Stimulated activated CD8-positive, alpha-beta memory T cell treated with anti-CD3 and anti-CD28 coated beads, Interleukin-7, amount 100 ng/mL, for 4 hours (primary cell): ENCODE measurements at regions not wholly inside any gene's neighbourhood (a gene's known extent, or its start where the extent isn't known, plus 50 kb on each side); places are given as distances from the start of the nearest gene placed in this dataset.
"Not testable (repeated sequence)": the region's sequence is repeated elsewhere in the genome, so short reads cannot be mapped to it uniquely, and the experiment has no call there.

Experiments
- DNase-seq, 2 donors: peaks; one replicate each; pipeline ENCODE4 v3.0.0-alpha.2; 2020; ENCODE audit warnings: low read depth in 2 of 2

DNA sequence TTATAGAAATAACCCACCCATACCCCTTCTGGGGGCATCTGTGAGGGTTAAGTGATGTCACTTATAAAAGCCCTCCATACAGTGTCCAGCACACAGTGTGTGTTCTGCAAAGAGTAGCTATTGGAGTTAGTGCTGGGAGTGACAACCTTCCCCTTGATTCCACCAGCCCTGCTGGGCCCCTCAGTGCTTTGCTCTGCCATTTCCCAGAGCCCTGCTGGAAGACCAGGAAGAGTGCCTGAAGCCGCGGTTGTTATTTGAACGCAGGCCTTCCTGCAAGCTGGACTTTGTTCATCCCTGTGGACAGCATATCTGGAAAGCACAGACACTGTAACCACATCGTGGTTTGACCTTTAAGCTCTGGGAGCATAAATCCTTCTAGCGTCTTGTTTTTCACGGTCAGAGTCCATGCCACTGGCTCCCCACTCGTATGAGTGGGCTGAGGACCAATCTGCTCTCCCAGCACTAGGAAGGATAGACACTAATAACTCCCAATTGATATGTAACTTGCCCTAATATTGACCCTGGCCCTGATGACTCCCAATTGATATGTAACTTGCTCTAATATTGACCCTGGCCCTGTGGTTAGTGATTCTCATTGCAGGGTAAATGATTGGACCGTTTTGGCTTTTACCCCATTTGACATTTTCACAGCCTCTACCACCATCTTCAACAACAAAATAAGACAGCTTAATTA lies 297.1 kb upstream of the MAF start:
- no peak for DNase-seq

DNA sequence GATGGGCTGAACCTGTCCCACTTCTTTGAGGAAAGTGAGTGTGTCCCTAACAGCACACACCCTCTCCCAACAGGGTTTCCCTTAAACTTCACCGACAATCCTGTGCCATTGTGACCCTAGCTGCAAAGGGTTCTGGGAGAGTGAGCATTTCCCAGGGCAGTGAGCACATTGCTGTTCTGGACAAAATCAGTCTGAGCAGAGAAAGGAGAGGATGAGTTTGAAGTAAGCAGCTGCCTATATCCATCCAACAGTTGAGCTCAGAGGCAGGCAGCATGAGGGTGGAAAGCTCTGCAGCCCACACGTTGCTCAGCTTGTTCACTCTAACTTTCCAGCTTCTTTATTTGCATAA lies 296.5 kb upstream of the MAF start:
- no peak for DNase-seq

DNA sequence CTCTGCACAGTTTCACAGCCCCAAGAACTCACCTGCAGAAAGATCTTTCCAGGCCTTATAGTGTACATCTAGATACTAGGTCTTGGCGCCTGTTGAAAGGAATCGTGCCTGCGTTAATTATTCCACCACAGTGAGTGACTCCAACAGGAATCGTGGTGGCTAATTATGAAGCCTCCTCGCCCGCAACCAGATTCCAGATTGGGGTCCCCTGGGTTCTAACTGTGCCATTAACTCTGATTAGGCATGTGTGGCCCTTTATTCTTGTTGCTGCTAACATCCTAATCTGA lies 295.3 kb upstream of the MAF start:
- no peak for DNase-seq

DNA sequence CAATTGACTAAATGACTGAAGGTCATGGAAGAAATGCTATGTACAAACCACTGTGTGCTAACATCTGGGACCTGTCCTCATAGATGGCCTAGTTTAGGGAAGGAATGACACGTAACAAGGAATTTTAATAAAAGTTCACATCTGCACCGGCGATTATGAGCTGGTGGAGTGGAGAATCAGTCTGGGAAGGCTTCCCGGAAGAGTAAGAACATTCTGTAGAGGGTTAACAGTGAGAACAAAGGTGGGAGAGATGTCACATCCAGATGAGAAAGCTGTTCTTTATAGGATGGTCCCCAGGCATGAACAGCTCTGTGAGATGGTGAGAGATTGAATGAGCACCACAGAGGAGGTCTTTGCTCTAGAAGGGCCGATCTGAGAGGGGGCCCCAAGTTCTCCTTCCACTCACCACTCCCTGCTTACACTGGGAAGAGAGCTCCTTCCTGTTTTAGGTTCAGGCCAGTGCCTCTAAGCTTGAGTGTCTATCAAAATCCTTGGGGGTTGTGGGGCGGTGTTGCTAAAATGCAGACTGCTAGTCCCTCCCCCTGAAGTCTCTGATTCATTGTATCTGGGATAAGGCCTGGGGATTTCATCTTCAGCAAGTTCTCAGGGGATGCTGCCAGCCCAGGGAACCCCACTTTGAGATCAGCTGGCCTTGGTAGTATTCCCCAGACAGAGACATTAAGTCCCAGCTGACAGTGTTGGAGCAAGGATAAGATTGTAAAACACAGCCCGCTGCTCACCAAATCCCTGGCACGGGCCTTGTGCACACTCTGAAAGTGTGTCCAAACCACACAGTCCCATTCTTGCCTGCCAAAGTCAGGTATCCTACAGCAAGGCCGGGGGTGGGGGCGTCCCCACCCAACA lies 294.7 kb upstream of the MAF start:
- DNase-seq = no peak

DNA sequence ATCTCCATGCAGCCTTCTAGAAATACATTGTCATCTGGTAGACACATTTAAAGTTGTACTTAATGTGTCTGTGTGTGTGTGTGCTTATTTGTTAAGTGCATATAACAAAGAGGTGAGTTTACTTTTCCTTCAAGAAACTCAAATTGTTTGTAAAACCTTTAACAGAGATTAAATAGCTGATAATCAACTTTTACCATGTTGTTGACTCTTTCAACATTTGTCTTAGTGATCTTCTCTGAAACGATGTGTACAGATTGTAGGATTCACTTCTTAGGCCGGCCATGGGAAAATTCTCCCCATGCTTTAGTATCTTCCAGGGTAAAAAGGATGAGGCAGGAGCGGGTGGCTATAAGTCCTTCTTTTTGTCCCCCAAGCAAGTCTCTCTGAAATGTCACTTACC lies 292.9 kb upstream of the MAF start:
- no peak for DNase-seq

DNA sequence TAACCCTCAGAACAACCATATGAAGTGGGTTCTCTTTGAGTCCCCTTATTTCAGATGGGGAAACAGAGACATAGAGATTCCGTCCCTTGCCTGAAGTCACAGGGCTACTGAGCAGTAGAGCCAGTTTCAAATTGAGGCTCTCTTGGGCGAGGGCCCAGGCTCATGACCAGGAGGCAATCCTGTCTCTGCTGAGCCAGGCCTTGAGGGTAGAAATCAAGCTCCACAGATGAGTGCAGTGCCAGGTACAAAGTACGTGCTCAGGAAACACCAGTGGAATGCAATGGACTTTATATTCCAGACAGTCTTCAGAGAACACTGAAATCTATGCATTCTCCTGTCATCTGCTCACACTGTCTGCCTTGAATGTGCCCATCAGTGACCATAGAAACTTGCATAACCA lies 291.7 kb upstream of the MAF start:
- no peak for DNase-seq

DNA sequence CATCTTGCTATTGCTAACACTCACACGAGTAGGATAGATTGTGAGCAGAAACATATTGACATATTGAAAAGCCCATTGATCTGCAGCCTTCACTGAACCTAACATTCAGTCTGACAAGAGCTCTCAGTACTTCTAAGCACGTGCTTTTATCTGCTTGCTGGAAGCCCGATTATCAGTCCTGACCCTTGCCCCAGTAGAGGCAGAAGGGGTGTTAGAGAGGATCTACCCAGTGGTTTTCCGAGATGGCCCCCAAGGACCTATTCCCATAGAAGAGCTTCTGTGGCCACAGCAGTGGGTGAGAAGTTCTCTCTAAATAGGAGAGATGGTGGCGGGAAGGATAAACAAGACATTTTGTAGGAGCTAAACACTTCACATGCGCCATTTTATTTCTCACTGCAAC lies 290.9 kb upstream of the MAF start:
- DNase-seq = no peak

DNA sequence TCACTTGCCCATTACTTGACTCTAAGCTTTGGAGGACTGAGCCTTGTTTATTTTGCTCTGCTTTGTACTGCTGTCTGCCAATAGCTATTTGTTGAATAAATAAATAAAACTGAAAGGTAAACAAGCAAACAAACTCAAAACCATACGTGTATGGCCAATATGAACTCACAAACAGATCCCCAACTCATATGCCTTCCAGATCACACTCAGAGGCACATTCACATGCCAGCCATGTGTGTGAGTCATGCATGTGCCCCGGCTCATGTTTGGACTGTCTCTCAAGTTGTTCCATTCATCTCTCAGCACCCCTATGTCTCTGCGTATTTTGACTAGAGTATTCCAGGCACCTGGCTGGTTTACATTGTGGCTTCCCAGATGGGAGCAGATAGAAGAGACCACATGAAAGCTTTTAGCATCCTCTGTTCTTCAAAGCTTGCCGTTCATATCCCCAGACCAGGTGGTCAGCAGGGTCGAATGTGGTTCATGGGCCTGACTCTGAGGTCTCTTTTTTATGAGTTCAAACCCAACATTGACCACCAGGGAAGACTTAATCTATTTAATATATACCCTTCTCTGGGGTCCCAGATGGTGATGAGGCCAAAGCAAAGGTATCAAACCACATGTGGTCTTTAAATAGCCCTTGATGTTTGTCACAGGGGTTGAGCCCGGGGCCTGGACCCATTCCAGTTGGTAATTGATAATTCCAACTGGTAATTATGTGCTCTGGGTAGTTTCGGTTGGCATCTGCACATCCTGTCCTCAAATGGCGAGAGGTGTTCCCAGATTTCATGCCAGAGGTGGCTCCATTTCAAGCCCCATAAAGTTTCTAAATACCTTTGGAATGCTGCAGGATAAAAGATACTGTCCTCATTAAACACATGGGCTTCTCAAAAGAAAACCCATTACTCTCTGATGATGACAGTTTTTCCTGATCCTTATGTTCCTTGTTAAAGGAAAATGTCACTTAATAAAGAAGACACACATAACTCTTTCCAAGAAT lies 287.3 kb upstream of the MAF start:
- no peak for DNase-seq

DNA sequence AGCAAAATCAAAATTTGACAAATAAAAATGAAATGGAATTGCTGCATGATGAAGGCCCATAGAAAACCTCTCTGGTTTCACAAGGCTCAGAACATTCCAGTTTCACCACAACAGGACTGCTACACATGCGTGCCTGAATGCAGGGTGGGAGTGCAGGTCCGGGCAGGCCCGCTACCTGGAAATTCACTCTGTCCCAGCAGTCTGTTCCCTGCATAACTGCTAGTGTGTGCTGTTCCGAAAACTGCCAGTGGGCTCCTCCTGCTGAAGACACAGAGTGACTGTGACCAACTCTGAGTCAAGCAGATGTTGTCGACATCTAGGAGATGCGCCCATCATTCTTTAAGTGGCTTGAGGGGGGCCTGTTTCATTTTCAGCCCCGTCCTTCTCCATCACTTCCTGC lies 284.8 kb upstream of the MAF start:
- DNase-seq = no peak

DNA sequence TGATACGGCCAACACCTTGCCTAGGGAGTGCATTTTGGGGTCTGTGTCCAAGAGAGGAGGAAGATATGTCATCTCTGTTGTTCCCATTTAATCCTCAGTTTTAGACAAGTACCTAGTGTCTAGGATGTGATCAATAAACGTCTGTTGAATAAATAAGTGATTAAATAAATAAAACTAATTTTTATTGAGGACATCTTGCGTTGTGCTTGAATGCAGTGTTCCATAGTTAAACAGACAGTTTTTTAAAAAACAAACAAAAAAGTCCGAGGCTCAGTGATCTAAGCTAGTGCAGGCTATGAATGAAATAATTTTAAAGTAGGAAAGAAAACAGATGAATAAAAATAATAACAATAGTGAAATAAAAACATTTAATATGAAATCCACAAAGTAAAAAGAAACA lies 283.0 kb upstream of the MAF start:
- no peak for DNase-seq

DNA sequence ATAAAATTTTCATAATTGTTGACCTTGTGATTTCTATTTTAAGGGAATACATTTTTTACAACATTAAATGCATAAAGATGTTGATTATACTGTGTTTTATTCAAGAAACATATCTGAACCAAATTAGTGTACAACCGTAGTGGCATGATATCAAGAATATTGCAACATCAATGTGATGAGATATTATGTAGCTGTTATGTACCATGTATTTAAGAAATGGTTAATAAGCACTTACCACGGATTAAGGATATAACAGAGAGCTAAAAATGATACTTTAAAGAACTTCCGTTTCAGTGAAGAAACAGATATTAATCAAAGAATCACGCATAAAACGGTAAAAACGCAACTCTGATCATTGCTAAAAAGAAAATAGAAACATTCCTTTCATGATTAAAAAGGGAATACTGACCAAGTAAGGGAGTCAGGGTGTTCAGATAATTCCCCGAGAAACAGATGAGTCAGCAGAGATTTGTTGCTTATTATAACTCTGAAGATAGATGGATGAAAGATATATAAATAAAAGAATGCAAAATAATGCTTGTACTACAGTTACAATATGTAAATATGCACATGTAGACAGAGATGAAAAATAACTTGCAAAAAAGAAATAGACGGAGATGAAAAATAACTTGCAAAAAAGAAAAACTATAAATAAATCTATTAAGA lies 281.9 kb upstream of the MAF start:
- no peak for DNase-seq

DNA sequence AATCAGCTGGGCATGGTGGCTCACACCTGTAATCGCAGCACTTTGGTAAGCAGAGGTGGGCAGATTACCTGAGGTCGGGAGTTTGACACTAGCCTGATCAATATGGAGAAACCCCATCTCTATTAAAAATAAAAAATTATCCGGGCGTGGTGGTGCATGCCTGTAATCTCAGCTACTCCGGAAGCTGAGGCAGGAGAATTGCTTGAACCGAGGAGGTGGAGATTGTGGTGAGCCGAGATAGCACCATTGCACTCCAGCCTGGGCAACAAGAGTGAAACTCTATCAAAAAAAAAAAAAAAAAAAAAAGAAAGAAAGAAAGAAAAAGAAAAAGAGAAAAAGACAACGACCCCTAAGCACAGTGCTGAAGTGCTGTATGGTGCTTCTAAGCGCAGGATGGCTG lies 280.6 kb upstream of the MAF start:
- not testable (repeated sequence) for DNase-seq

DNA sequence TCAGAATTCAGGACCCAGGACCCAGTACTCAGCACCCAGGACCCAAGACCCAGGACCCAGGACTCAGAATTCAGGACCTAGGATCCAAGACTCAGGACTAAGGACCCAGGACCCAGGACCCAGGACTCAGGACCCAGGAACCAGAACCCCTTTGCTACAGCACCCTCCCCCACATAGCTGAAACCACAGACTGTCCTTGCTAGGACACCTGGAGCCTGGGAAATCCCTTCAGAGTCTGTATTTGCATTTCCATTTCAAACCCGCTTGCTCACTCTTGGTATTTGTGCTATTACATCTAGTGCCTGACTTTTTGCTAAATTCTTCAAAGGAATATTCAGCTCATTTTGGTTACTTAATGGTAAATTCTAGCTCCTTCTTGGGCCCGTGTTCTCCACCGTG lies 275.8 kb upstream of the MAF start:
- DNase-seq = no peak

DNA sequence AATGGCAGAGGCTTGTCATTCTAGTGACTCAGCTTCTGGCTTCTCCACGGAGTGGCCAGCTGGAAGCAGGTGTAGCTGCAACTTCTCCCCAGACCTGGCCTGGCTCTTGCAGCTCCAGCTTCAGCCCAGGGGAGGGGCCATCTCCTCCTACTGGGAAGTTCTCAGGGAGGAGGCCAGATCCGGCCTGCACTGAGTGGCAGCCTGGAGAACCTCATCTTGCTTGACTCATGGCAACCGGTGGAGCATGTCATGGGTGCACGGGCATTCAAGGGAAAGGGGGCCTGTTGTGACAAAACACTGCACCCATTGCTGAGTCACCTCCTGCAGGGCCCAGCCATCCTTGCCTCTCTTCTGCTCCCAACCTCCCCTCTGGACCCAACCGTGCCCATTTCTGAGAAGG lies 273.9 kb upstream of the MAF start:
- no peak for DNase-seq

DNA sequence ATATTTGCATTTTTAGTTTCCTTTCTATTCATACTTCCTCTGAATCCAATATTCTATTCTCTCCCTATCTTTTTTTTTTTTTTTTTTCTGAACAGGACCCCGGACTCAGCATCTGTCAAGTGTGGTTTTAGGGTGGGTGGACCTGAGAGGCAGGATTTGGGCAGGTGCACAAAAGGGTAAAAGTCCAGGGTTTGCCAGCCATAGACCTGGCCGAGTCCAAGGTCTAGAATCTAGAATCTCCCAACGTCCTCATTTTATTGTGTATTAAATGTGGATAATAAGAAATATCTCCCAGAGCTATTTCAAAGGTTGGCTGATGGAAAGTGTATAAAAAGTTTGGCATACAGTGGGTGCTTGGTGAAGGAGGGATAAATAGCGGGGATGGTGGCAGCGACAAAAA lies 273.3 kb upstream of the MAF start:
- DNase-seq = no peak

DNA sequence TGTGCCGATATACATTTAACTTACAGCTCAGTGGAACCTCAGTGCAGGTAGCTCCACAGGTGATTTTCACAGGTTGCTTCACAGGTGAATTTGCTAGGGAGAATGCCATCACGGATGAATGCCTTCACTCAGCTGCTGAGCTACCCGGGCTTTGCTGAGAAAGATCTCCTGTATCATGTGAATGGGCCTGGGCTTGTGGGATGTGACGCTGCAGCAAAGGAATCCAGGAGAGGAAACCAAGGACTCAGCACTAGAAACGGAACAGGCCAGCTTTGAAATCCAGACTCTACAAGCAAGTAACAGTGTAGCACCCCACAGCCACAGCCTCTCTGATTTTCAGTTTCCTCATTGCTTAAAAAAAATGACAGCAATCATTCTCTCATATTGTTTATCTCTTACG lies 271.4 kb upstream of the MAF start:
- DNase-seq = no peak

DNA sequence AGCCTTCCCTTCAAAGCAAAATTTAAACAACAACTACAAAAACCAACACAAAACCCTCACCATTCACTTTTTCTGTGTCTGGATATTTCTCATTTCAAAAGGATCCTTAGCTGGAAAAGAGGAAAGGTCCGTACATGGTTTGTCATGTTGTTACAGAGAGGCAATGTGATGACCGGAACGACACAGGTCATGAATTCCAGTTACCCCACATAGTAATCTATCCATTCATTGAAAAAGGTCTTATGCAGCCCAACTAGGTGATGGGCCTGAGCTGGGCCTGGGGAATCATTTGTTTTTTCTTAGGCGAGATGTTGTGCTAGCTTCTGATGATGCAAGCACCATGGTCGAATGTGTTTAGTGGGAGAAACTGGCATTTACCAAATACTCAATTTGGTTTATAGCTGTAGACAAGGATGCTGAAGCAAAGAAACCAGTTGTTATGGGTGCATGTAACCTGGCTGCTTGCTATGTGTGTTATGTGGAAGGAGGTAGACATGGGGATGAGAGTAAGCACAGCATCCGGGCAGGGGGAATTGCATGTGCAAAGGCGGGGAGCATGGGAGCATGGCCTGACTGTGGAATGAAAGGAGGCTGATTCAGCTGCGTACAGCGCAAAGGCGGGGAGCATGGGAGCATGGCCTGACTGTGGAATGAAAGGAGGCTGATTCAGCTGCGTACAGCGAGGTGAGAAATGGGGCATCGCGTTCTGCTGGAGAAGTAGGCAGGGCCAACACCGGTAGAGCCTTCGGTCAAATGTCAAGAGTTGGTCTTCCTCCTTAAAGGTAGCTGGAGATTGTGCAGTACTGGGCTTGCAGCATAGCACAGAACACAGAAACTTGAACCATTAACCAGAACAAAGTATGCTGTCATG lies 269.7 kb upstream of the MAF start:
- no peak for DNase-seq

DNA sequence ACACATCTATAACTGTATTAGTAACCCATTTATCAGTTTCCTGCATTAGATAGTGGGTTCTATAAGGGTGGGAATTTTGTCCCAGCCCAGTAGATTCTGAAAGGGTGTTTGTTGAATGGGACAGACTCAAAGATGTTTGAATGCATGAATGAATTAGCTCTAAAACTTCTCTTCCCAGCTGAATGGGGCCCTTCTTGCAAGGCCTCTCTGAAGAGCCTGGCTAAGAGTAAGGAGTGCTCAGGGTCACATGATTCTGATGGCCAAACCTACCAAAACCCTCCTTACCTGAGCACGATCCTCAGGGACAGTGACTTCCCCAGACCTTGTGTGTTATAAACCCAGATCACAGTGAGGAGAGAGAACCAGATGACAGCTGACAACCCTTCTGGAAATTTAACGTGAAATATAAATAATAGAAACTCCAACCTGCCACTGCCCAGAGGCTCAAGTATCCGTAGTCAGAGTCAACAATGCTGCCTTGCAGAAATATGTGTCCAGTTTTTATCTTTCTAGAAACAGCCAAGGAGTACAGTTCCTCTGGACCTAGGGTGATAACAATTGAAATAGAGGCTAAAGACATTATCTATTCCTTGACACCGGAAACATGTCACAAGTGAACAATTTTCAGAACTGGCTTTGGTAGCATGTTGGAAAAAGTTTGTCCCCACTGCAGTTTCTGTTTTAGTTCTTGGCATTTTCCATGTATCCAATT lies 268.9 kb upstream of the MAF start:
- DNase-seq = no peak

DNA sequence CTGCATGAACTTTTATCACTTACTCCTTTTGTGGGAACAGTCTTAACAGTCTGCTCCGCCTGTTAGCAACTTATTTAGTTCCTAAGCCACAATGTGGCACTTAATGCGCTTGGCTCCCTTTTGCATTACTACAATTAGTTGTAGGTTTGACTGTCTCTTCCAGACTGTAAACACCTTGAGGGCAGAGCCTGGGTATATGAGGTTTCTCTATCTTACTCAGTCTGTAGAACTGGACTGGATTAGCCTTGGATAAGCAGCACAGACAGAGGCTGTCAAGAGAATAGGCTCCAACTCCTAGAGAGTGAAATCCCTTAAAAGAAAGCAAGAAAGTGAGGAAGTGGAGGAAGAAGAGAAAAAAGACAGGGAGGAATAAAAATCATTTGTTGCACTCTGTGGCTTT lies 268.3 kb upstream of the MAF start:
- no peak for DNase-seq

DNA sequence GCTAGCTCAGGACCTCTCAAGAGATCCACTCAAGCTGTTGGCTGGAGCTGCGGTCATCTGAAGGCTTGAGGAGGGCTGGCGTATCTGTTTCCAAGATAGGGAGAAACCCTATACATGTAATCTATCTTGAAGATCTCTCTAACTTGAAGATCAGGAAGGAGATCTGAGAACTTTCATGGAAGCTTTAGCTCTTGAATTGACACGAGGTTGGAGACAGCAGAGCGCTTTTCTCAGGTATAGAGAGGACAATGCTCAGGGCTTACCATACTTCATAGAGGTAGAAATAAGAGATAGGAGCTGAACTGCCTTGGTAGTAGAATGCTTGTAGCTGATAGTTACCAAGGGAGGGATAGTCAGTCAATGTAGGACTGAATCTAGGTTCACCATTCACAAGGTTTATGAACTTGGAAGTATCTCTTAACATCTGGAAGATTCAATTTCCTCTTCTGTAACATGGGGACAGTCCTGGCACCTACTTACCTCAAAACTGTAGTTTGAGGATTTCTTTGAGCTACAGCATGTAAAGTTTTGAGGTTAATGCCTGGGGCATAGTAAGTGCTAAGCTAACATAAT lies 267.0 kb upstream of the MAF start:
- DNase-seq = no peak
